ENCODE measurements at regions not wholly inside any gene's neighbourhood (a gene's known extent, or its start where the extent isn't known, plus 50 kb on each side); places are given as distances from the start of the nearest gene placed in this dataset.

DNA sequence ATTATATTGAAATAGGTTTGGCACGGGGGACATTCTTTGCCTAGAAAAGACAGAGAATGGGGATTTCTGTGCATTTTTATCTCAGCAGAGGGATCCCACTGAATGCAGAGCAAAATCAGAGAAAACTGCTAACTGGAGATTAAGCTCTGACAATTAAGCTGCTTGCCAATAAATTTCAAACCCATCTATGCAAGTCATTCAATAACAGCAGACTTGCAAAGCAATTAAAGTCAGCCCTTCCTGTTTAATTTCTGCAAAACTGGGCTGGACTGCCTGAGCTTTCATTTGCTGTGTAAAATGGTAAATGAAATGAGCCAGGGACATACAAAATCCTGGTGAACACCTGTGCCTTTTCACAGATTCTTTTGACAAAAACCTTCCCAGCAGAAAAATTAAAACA is 1273.9 kb upstream of the CNTN5 start:
- Histone ChIP-seq H3K4me3 (no peak overlapping the region), H3K4me1 (no peaks in the 10 kb centered on the region), H3K36me3 (no peaks in the 10 kb centered on the region), H3K9me3 (no peaks in the 10 kb centered on the region), H3K27me3 (no peaks in the 10 kb centered on the region), H3K27ac (no peak overlapping the region)
- intact Hi-C loops (cut with DNase I; ENCODE audit: low total_unique reads), result no loop called here
- DNase-seq, result no peak
- TF ChIP-seq, protein P1, sequence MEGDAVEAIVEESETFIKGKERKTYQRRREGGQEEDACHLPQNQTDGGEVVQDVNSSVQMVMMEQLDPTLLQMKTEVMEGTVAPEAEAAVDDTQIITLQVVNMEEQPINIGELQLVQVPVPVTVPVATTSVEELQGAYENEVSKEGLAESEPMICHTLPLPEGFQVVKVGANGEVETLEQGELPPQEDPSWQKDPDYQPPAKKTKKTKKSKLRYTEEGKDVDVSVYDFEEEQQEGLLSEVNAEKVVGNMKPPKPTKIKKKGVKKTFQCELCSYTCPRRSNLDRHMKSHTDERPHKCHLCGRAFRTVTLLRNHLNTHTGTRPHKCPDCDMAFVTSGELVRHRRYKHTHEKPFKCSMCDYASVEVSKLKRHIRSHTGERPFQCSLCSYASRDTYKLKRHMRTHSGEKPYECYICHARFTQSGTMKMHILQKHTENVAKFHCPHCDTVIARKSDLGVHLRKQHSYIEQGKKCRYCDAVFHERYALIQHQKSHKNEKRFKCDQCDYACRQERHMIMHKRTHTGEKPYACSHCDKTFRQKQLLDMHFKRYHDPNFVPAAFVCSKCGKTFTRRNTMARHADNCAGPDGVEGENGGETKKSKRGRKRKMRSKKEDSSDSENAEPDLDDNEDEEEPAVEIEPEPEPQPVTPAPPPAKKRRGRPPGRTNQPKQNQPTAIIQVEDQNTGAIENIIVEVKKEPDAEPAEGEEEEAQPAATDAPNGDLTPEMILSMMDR (IDR thresholded peaks at IDR 0.05), result no peak

DNA sequence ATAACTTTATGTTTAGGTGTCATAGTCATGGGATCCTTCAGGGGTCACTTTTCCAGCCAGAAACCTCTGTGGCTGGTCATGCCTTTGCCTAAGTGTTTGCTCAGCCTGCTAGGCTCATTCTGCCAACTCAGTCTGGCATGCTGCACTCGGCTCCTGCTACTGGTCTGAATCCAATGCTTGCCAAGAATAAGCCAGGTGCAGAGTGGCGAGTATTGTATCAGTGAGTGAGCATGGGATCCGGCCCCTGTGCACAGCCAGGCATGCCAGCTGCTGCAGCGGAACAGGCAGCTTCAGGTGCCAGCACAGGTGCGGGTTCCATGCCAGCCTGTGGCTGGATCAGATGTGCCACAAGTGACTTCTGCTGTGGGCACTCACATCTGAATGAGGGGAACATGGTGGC is 1269.3 kb upstream of the CNTN5 start:
- H3K27ac ChIP-seq, result no peak overlapping the region
- H3K4me3 ChIP-seq, result no peak overlapping the region
- TF ChIP-seq, protein P1 (IDR thresholded peaks at IDR 0.05), result no peak
- no peaks in the 10 kb centered on the region for H3K36me3 ChIP-seq
- no peaks in the 10 kb centered on the region for H3K27me3 ChIP-seq
- H3K4me1 ChIP-seq, result no peaks in the 10 kb centered on the region
- H3K9me3 ChIP-seq, result peaks cover 0 to 4% (median 0%) of the 10 kb centered on the region in 3 donors
- intact Hi-C loops (cut with DNase I; ENCODE audit: low total_unique reads), result no loop called here
- no peak for DNase-seq

DNA sequence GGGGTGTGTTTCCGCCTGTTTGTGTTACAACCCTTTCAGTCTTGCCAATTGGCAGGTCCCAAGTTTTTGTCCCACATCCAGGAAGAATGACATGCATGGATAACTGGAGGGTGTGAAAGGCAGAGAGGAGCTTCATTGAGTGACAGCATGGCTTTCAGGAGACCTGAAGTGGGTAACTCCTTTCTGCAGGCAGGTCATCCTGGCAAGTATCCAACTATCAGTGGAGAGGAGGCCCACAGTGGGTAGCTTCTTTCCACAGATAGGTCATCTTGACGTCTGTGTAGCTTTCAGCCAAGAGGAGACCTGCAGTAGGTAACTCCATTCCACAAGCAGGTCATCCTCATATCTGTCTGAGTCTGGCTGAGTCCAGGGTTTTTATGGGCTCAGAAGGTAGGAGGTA is 1268.8 kb upstream of the CNTN5 start:
- no peak overlapping the region for H3K27ac ChIP-seq
- H3K4me3 ChIP-seq, result no peak overlapping the region
- no peaks in the 10 kb centered on the region for H3K4me1 ChIP-seq
- no peaks in the 10 kb centered on the region for H3K36me3 ChIP-seq
- no peaks in the 10 kb centered on the region for H3K27me3 ChIP-seq
- DNase-seq, result no peak
- peaks cover 0 to 4% (median 0%) of the 10 kb centered on the region in 3 donors for H3K9me3 ChIP-seq
- intact Hi-C loops (cut with DNase I; ENCODE audit: low total_unique reads), result no loop called here
- TF ChIP-seq, protein P1 (IDR thresholded peaks at IDR 0.05), result no peak

DNA sequence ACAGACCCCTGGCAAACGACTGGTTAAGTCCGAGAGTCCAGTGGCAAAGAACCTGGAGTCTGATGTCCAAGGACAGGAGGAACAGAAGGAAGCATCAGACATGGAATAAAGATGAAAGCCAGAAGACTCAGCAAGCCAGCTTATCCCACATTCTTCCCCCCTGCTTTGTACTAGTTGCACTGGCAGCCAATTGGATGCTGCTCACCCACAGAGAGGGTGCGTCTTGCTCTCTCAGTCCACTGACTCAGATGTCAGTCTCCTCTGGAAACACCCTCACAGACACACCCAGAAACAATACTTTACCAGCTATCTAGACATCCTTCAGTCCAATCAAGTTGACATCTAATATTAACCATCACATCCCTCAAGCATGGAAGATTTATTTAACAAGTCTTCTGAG is 1265.8 kb upstream of the CNTN5 start:
- intact Hi-C loops (cut with DNase I; ENCODE audit: low total_unique reads), result no loop called here
- H3K4me1 ChIP-seq, result no peaks in the 10 kb centered on the region
- H3K36me3 ChIP-seq, result no peaks in the 10 kb centered on the region
- DNase-seq, result no peak
- TF ChIP-seq, protein P1 (IDR thresholded peaks at IDR 0.05), result no peak
- peaks cover 0 to 4% (median 0%) of the 10 kb centered on the region in 3 donors for H3K9me3 ChIP-seq
- H3K27me3 ChIP-seq, result no peaks in the 10 kb centered on the region
- H3K4me3 ChIP-seq, result no peak overlapping the region
- no peak overlapping the region for H3K27ac ChIP-seq

DNA sequence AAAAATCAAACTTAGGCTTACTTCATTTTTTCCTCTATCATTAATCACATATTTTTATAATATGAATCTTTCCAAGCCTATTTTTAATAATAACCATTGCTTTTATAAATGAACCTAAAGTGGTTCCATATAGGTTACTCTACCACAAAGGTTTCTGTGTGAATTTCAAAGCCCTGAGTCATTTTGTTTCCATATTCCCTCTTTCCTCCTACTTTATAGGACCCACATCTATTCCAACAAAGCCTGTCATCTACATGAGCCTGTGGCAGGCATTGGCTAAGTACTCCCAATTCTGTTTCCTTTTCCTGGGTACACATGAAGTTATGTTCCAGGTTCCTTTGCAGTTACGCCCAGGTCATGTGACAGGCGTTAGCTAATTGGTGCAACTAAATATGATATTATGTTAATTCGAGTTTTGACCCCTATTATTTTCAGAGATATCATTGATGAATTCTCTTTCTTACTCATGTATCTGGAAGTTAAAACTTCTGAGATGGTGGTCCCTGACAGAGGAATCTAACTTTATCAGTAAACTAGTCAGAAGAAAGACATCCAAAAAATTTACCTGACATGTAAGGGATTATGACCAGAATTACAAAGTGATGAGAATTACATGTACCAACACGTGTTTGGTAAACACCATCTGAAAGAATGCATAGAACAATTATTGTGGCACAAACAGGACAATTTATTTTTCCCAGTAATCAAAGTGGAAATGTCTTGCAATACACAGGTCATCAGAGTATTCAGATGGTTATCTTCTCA is 1264.0 kb upstream of the CNTN5 start:
- H3K36me3 ChIP-seq, result no peaks in the 10 kb centered on the region
- intact Hi-C loops (cut with DNase I; ENCODE audit: low total_unique reads), result no loop called here
- no peak overlapping the region for H3K4me3 ChIP-seq
- no peaks in the 10 kb centered on the region for H3K4me1 ChIP-seq
- no peaks in the 10 kb centered on the region for H3K27me3 ChIP-seq
- DNase-seq, result no peak
- peaks cover 0 to 4% (median 0%) of the 10 kb centered on the region in 3 donors for H3K9me3 ChIP-seq
- TF ChIP-seq, protein P1 (IDR thresholded peaks at IDR 0.05), result no peak
- no peak overlapping the region for H3K27ac ChIP-seq

Data from tibial artery (tissue), 4 donors.